Activated CD8-positive, alpha-beta memory T cell treated with anti-CD3 and anti-CD28 coated beads, Interleukin-2, amount 50 U/mL, for 24 hours (primary cell): ENCODE measurements at regions not wholly inside any gene's neighbourhood (a gene's known extent, or its start where the extent isn't known, plus 50 kb on each side); places are given as distances from the start of the nearest gene placed in this dataset.
"Not testable (repeated sequence)": the region's sequence is repeated elsewhere in the genome, so short reads cannot be mapped to it uniquely, and the experiment has no call there.

Experiments used
- DNase-seq: peaks from one replicate; pipeline ENCODE4 v3.0.0-alpha.2; 2020; ENCODE audit errors: extremely low read depth

- DNase-seq: no peak
Observed at GRCh38 chr3:6262010-6262409, 598.9 kb upstream of the GRM7 start.

GRCh38 chr3:6264036-6264435 lies 596.9 kb upstream of the GRM7 start:
- DNase-seq: no peak

DNA sequence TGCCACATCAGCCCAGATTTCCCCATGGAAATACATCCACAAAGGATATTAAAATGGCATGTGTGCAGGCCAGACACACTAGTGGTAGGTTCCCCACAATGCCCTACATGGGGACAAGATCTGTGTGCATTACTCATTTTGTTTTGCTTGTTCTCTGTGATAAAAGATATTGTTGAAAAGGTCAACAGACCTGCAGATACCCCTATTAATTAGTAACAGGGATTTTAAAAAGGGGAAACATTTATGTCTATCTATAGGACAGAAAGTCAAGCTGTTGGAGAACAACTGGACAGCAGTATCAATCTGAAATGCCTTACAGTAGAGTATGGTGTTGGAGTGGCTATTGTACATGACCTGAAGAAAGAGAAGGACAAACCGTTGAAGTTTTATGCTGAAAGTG lies 596.0 kb upstream of the GRM7 start:
- no peak for DNase-seq

GRCh38 chr3:6266135-6266534 lies 594.8 kb upstream of the GRM7 start:
- DNase-seq: no peak

- no peak for DNase-seq
Observed at GRCh38 chr3:6273878-6274277, 587.0 kb upstream of the GRM7 start.

DNA sequence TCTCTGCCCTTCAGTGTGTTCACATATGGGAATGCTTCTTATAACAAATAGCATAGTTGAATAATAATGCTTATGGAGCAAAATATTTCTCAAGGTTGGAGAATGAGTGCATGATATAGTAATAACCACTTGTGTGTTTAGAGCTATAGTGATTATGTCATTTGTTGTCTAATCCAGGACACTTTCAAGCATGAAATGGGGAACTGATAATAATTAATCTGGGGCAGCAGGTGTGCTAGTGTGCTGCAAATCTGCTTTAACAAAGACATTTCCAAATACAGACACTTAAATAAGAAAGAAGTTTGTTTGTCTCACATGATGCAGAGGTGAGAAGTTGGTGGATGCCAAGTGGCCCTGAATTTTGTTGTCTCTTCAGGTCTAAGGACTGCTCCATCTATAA lies 579.3 kb upstream of the GRM7 start:
- no peak for DNase-seq

DNA sequence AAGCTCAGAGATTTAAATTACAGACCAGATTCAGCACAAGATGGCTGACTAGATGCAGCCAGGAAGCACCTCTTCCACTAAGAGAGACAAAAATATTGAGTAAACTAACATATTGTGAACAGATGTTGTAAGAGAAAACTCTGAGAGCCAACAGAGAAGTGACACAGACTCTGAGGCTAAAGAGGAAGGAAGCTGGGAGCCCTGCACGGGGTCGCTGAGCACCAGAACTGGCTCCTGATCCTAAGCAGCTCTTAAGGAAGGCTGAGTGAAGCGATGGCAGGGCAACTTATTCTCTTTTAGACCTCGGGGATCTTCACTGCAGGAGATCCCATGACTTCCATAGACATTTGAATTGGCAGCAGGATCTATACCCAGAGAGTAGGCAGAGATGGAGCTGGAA lies 578.0 kb upstream of the GRM7 start:
- DNase-seq: no peak

DNA sequence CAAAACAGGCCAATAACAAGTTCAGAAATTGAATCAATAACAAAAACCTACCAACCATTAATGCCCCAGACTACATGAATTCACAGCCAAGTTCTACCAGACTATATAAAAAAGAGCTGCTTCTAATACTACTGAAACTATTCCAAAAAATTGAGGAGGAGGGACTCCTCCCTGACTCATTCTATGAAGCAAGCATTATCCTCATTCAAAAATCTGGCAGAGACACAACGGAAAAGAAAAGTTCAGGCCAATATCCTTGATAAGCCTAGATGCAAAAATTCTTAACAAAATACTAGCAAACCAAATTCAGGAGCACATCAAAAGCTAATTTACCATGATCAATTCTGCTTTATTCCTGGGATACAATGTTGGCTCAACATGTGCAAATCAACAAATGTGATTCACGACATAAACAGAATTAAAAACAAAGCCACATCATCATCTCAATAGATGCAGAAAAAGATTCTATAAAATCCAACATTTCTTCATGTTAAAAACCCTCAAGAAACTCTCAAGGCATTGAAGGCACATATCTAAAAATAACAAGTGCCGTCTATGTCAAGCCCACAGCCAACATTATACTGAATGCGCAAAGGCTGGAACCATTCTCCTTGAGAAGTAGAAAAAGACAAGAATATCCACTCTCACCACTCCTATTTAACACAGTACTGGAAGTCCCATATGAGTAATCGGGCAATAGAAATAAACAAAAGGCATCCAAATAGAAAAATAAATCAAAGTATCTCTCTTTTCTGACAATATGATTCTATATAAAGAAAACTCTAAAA lies 573.6 kb upstream of the GRM7 start:
- no peak for DNase-seq

GRCh38 chr3:6301626-6302025 lies 559.3 kb upstream of the GRM7 start:
- DNase-seq: no peak

- no peak for DNase-seq
Observed at GRCh38 chr3:6315906-6316305, 545.0 kb upstream of the GRM7 start.

DNA sequence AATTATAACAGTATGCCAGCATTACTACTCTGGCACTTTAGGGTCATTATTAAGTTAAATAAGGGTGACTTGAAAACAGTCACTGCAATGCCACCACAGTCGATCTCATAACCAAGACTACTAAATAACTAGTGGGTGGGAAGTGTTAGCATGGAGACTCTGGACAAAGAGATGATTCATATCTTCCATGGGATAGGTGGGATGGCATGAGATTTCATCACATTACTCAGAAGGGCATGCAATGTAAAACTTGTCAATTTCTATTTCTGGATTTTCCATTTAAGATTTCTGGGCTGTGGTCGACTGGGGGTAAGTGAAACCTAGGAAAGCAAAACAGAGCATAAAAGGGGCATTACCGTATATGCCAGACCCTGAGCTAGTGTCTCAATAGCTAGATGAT lies 538.9 kb upstream of the GRM7 start:
- no peak for DNase-seq

DNA sequence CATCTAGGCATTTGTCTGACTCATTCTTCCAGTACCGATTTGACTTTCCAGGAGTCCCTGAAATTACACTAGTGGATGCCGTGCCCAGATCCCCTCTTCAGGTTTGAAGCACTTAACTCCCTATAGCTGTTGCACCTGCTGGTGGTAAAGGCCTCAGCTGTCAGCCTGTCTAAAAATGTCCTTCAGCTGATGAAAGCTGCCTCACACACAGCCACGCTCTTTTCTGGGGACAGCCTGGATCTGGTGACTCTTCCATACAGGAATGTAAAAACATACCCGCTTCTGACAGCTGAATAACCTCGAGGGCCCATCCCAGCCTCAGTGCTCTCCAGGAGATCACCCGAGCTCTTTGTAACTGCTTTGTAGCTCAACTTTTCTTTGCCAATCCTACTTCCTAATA lies 534.1 kb upstream of the GRM7 start:
- no peak for DNase-seq

GRCh38 chr3:6340980-6341325 lies 520.0 kb upstream of the GRM7 start:
- DNase-seq: not testable (repeated sequence)

DNA sequence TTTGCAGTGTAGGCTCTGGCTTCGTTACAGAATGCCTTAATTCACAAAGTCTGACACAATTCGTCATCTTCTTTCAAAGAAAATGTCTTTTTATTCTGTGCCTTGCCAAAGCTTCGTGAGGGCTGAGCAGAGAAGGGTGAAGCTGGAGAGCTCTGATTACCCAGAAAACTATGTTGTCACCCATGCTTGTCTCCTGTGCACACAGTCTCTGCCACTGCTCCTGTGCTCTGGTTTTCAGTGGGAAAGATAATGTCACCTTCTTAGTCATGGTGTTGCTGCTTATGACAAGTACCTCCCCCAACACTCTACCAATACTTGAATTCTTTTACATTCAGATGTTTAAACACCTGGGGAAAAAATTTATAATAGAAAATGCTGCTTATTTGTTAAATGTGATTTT lies 509.2 kb upstream of the GRM7 start:
- no peak for DNase-seq

DNA sequence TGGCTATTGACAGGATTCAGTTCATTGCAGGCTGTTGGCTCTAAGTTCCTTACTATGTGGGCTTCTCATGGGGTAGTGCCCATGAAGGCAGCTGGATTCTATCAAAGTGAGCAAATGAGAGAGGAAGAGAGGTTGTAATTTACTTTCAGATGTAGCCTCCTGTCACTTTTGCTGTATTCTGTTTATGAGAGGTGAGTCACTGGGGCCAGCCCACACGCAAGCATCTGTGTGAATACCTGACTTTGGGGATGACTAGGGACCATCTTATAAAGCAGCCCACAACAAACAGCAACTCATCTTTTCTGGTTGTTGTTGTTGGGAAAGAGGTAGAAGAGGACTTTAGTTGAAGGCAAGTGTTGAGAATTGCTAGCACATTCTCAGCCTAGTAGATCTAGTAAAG lies 506.3 kb upstream of the GRM7 start:
- no peak for DNase-seq

- DNase-seq: no peak
Observed at GRCh38 chr3:6362406-6362805, 498.5 kb upstream of the GRM7 start.

GRCh38 chr3:6367171-6367570 lies 493.7 kb upstream of the GRM7 start:
- no peak for DNase-seq

- DNase-seq: no peak
Observed at GRCh38 chr3:6392123-6392522, 468.8 kb upstream of the GRM7 start.

- DNase-seq: no peak
Observed at GRCh38 chr3:6394944-6395343, 466.0 kb upstream of the GRM7 start.

DNA sequence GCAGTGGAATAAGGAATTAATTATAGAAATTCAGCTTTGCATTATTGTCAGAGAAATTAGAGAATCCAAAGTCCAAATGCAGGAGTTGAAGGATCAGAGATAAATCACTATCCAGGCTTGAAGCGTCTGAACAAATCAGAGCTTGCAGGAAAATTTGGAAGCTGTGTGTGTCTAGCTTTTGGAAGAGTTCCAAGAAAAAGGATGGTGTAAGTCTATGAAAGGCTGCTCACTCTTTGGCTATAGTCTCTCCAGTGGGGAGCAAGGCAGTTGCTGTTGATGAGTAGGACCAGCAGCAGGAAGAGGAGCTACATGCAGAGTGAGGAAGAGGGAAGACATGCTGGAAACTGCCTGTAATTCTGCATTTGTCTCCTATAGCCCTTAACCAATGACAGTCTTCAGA lies 464.3 kb upstream of the GRM7 start:
- no peak for DNase-seq

- not testable (repeated sequence) for DNase-seq
Observed at GRCh38 chr3:6402666-6403065, 458.2 kb upstream of the GRM7 start.

DNA sequence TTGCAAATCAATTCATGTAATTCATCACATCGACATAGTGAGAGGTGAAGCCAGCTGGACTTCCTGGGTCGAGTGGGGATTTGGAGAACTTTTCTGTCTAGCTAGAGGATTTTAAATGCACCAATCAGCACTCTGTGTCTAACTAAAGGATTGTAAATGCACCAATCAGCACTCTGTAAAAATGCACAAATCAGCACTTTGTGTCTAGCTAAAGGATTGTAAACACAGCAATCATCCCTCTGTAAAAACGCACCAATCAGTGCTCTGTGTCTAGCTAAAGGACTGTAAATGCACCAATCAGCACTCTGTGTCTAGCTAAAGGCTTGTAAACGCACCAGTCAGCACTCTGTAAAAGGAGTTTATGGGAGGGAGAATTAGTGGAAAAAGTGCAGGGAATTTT lies 454.0 kb upstream of the GRM7 start:
- not testable (repeated sequence) for DNase-seq

DNA sequence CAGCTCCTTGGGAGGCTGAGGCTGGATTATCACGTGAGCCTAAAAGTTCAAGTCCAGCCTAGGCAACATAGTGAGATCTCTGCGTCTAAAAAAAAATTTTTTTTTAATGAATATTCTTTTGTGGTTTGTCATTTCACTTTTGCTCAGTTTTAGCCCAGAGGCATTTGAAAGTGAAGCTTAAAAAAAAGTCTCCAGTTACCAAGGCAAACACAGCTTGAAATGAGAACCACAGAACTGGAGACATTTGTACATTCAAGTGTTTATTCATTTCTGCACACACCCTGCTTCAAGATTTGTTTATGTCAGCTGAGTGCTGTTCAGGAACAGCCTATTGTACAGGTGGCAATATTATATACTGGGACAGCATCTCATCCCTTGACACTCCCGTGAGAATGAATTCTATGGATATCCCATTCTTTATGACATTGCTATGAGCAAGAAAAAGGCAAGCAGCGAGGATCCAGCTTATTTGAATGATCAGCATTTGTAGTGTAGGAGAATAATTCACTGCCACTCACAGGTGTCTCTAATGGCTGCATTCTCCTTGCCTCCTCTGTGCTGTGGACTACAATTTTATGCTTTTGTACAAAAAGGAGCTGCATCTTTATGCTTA lies 444.8 kb upstream of the GRM7 start:
- no peak for DNase-seq

DNA sequence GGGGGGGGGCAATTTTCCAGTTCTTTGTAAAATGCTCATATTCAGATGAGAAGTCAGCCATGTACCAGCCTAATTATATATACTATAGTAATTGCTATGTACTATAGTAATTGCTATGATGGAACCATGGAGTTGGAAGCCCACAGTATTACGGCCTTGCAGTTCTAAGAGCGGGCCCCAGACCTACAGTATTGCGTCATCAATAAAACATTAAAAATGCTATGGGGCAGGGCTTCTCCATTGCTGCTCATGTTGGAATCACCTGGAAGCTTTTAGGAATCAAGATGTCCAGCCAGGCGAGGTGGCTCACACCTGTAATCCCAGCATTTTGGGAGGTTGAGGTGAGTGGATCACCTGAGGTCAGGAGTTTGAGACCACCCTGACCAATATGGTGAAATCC lies 443.7 kb upstream of the GRM7 start:
- DNase-seq: no peak
